UCSD-AML1 (cell line): ENCODE measurements at regions not wholly inside any gene's neighbourhood (a gene's known extent, or its start where the extent isn't known, plus 50 kb on each side); places are given as distances from the start of the nearest gene placed in this dataset.
"Not testable (repeated sequence)": the region's sequence is repeated elsewhere in the genome, so short reads cannot be mapped to it uniquely, and the experiment has no call there.

Source experiments
- DNase-seq: peaks from one replicate; lab custom pipeline; 2025; ENCODE audit not compliant: unreplicated experiment; lab: John Stamatoyannopoulos, UW

DNA sequence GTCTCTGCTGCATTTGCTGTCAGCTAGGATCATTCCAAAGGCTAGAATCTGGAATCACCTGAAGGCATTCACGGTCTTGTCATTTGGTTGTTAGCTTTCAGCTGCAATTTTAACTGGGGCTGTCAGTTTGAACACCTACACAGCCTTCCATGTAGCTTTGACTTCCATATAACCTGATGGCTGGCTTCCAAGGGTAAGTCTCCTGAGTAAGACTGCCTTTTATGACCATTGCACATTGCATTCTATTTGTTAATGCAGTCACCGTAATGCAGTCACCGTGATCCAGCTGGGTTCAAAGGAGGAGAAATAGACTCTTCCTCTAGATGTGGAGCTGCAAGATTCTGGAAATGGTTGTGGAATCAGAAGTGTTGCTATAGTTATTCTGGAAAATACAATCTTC, 1284.2 kb downstream of the ADGRL3 start:
- DNase-seq = no peak

- DNase-seq = no peak
Measured at GRCh38 chr4:62482355-62482754, 1282.2 kb downstream of the ADGRL3 start.

DNA sequence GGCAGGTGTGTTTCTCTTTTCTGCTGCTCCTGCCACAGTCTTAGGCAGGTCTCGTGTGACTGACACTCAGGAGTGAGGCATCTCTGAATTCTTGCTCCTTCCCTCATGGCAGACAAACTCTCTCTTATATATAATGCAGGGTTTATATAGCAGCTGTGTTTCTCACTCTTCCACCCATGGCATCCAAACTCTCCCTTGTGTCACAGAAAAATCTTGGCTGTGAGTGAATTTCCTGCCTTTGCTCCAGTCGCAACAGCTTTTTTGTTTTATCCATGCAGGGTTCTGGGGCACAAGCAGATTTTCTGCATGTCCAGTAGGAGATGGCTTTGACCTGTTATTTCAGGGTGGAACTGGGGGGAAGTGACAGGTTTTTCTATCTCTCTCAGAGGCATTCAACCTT, 1275.5 kb downstream of the ADGRL3 start:
- no peak for DNase-seq

GRCh38 chr4:62474802-62475201, 1274.7 kb downstream of the ADGRL3 start:
- DNase-seq = no peak

- DNase-seq = no peak
Measured at GRCh38 chr4:62471021-62471420, 1270.9 kb downstream of the ADGRL3 start.

- DNase-seq = no peak
Measured at GRCh38 chr4:62470421-62470983, 1270.4 kb downstream of the ADGRL3 start.

- DNase-seq = no peak
Measured at GRCh38 chr4:62470020-62470419, 1269.9 kb downstream of the ADGRL3 start.

- no peak for DNase-seq
Measured at GRCh38 chr4:62461961-62462360, 1261.8 kb downstream of the ADGRL3 start.

- no peak for DNase-seq
Measured at GRCh38 chr4:62460329-62460728, 1260.2 kb downstream of the ADGRL3 start.

GRCh38 chr4:62457356-62457755, 1257.2 kb downstream of the ADGRL3 start:
- no peak for DNase-seq

DNA sequence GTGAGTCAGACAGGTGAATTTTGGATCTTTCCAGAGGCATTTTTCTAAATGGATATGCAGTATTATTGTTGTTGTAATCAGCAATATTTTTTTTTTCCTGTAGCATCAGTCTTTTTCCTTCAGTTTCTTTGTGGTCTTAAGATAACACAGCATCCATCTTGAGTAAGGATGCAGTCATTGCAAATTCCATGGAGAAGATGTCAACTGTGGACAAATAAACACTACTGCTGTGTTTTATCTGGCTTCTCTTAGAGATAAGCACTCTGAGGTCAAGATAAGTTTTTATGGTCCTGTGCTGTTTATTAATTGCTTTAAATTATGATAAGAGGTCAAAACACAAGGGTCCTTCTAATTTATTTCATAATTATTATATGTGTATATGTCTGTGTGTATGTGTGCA, 1255.7 kb downstream of the ADGRL3 start:
- DNase-seq = no peak

- no peak for DNase-seq
Measured at GRCh38 chr4:62454535-62454934, 1254.4 kb downstream of the ADGRL3 start.

- DNase-seq = no peak
Measured at GRCh38 chr4:62450740-62451139, 1250.6 kb downstream of the ADGRL3 start.

GRCh38 chr4:62449538-62449937, 1249.4 kb downstream of the ADGRL3 start:
- DNase-seq = peak; percentile 10

DNA sequence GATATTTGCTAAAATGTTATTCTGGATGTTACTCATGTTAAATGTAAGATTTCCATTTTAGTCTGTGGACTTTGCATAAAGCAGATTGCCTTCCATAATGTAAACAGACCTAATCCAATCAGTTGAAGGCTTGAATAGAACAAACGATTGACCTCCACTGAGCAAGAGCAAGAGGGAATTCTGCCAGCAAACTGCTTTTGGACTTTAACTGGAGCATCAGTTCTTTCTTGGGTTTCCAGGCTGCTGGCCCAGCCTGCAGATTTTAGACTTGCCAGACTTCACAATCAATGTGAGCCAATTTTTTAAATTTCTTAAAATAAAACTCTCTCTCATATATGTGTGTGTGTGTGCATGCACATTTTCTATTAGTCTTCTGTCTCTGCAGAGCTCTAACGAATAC, 1248.8 kb downstream of the ADGRL3 start:
- no peak for DNase-seq

GRCh38 chr4:62439051-62439450, 1238.9 kb downstream of the ADGRL3 start:
- no peak for DNase-seq

- DNase-seq = no peak
Measured at GRCh38 chr4:62434921-62435320, 1234.8 kb downstream of the ADGRL3 start.

DNA sequence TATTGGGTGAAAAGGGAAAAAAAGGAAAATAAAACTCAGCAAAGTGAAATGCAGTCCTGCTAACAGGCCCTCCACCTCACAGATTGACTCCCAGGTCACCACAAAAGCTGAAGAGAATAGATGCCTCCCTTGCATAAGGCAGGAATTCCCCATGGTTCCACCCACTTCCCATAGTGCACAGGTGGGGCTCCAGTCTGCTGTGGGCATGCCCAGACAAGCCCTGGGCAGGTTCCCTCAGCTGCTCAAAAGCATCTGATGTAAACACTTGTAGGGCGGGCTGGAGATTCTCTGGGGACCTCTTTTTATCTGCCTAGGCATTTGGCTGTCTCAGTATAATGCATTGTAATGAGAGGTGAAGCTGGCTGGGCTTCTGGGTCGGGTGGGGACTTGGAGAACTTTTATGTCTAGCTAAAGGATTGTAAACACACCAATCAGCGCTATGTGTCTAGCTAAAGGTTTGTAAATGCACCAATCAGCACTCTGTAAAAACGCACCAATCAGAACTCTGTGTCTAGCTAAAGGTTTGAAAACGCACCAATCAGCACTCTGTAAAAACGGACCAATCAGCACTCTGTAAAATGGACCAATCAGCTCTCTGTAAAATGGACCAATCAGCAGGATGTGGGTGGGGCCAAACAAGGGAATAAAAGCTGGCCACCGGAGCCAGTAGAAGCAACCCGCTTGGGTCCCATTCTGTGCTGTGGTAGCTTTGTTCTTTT, 1231.5 kb downstream of the ADGRL3 start:
- not testable (repeated sequence) for DNase-seq

DNA sequence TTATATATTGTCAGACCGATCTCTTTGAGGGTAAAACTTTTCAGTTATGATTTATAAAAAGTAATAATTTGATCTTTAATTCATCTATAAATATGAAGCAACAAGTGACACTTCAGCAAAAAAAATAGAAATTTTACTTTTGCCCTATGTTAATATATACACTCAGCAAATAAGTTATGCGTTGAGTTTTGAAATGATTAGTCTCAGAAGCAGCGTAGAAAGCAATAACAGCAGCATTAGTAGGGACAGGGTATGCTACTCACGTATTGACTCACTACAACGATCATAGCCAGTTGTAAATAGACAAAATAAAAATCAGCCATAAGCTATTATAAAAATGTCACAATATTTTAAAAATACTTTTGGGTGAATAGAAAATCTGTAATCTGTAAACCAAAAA, 1229.2 kb downstream of the ADGRL3 start:
- no peak for DNase-seq

GRCh38 chr4:62415256-62415655, 1215.1 kb downstream of the ADGRL3 start:
- DNase-seq = no peak

- DNase-seq = no peak
Measured at GRCh38 chr4:62414563-62414962, 1214.4 kb downstream of the ADGRL3 start.

GRCh38 chr4:62410371-62411003, 1210.4 kb downstream of the ADGRL3 start:
- no peak for DNase-seq

DNA sequence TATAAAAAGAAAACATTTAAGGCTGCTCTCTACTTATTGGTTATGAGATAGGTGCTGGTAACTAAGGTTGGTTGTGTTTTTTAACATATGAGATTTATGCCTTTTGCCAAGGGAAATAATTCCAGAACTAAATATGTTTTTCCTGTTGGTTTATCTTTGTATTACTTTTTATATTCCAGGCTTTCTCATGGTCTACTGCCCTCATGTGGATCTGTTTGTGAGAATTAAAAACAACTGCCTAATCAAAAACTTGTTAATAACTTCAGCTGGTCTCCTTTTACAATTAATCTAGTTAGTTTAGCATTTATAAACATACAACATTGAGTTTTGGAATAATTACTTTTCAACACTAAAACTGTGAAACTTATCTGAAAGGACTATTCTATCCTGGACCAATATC, 1208.3 kb downstream of the ADGRL3 start:
- DNase-seq = no peak
